H9 (cell line): ENCODE measurements at regions not wholly inside any gene's neighbourhood (a gene's known extent, or its start where the extent isn't known, plus 50 kb on each side); places are given as distances from the start of the nearest gene placed in this dataset.

Experiments
- DNase-seq: peaks from one replicate; pipeline ENCODE4 v3.0.0-alpha.2; 2017
- H2AFZ ChIP-seq: one replicate; pipeline ENCODE4 v1.6.1; 2013; ENCODE audit warnings: mild to moderate bottlenecking, low read length, control low read depth, moderate library complexity
- H2AK5ac ChIP-seq: 2 replicates; pipeline ENCODE4 v1.6.1; 2013; ENCODE audit warnings: low read length, control low read depth, mixed read lengths; ENCODE audit not compliant: insufficient read length
- H2BK120ac ChIP-seq: one replicate; pipeline ENCODE4 v1.6.1; 2013; ENCODE audit warnings: low read depth, mild to moderate bottlenecking, low read length, control low read depth, inconsistent platforms; ENCODE audit not compliant: poor library complexity, severe bottlenecking
- H2BK12ac ChIP-seq: 2 replicates; pipeline ENCODE4 v1.6.1; 2013; ENCODE audit warnings: low read length, control low read depth, mixed read lengths, low read depth; ENCODE audit not compliant: insufficient read length
- H2BK15ac ChIP-seq: 2 replicates; pipeline ENCODE4 v1.6.1; 2013; ENCODE audit warnings: low read depth, low read length, control low read depth
- H2BK20ac ChIP-seq: one replicate; pipeline ENCODE4 v1.6.1; 2013; ENCODE audit warnings: low read depth, mild to moderate bottlenecking, low read length, control low read depth, inconsistent platforms; ENCODE audit not compliant: poor library complexity, severe bottlenecking
- H2BK5ac ChIP-seq: 2 replicates; pipeline ENCODE4 v1.6.1; 2013; ENCODE audit warnings: low read length, control low read depth, mixed read lengths; ENCODE audit not compliant: insufficient read length
- H3K14ac ChIP-seq: 2 replicates; pipeline ENCODE4 v1.6.1; 2013; ENCODE audit warnings: low read length, control low read depth; ENCODE audit not compliant: insufficient read depth
- H3K18ac ChIP-seq: 2 replicates; pipeline ENCODE4 v1.6.1; 2013; ENCODE audit warnings: low read depth, mild to moderate bottlenecking, mixed read lengths, low read length, control low read depth; ENCODE audit not compliant: insufficient read length
- H3K23ac ChIP-seq: 2 replicates; pipeline ENCODE4 v1.6.1; 2013; ENCODE audit warnings: low read length, control low read depth, mixed read lengths, low read depth; ENCODE audit not compliant: insufficient read length
- H3K23me2 ChIP-seq: 2 replicates; pipeline ENCODE4 v1.6.1; 2013; ENCODE audit warnings: low read depth, mild to moderate bottlenecking, mixed read lengths, low read length, control low read depth; ENCODE audit not compliant: insufficient read length, poor library complexity, severe bottlenecking
- H3K27ac ChIP-seq: 2 replicates; pipeline ENCODE4 v1.5.1; 2013; ENCODE audit warnings: low read length, control low read depth, mixed read lengths, low read depth; ENCODE audit not compliant: insufficient read length
- H3K27me3 ChIP-seq: 2 replicates; pipeline ENCODE4 v1.6.1; 2013; ENCODE audit warnings: low read length, control low read depth, inconsistent platforms; ENCODE audit not compliant: insufficient read depth
- H3K4ac ChIP-seq: 2 replicates; pipeline ENCODE4 v1.6.1; 2013; ENCODE audit warnings: low read depth, mild to moderate bottlenecking, control low read depth, inconsistent platforms, low read length, moderate library complexity
- H3K4me1 ChIP-seq: 2 replicates; pipeline ENCODE4 v1.6.1; 2013; ENCODE audit warnings: low read length, control low read depth, inconsistent platforms; ENCODE audit not compliant: insufficient read depth
- H3K4me2 ChIP-seq: 2 replicates; pipeline ENCODE4 v1.6.1; 2013; ENCODE audit warnings: low read length, control low read depth, mixed read lengths; ENCODE audit not compliant: insufficient read length, insufficient read depth
- H3K56ac ChIP-seq: 2 replicates; pipeline ENCODE4 v1.6.1; 2013; ENCODE audit warnings: low read depth, mild to moderate bottlenecking, mixed read lengths, low read length, control low read depth; ENCODE audit not compliant: insufficient read length
- H3K79me1 ChIP-seq: 2 replicates; pipeline ENCODE4 v1.6.1; 2013; ENCODE audit warnings: low read depth, mild to moderate bottlenecking, moderate library complexity, low read length, control low read depth, inconsistent platforms; ENCODE audit not compliant: insufficient read depth, poor library complexity, severe bottlenecking
- H3K79me2 ChIP-seq: 2 replicates; pipeline ENCODE4 v1.6.1; 2013; ENCODE audit warnings: low read length, control low read depth, inconsistent platforms; ENCODE audit not compliant: insufficient read depth
- H3K9ac ChIP-seq: 2 replicates; pipeline ENCODE4 v1.6.1; 2013; ENCODE audit warnings: low read length, control low read depth, mixed read lengths; ENCODE audit not compliant: insufficient read length; ENCODE audit errors: extremely low read depth
- H3K9me3 ChIP-seq: one replicate; pipeline ENCODE4 v1.6.1; 2013; ENCODE audit warnings: low read depth, low read length, inconsistent platforms; ENCODE audit not compliant: control insufficient read depth
- H3T11ph ChIP-seq: one replicate; pipeline ENCODE4 v1.6.1; 2013; ENCODE audit warnings: mild to moderate bottlenecking, low read length, control low read depth, inconsistent platforms
- H4K20me1 ChIP-seq: one replicate; pipeline ENCODE4 v1.6.1; 2013; ENCODE audit not compliant: control insufficient read depth, insufficient read length, insufficient read depth
- H4K5ac ChIP-seq: 2 replicates; pipeline ENCODE4 v1.6.1; 2013; ENCODE audit warnings: low read depth, mild to moderate bottlenecking, mixed read lengths, low read length, control low read depth; ENCODE audit not compliant: insufficient read length
- H4K8ac ChIP-seq: replicated peaks from 2 replicates; pipeline ENCODE4 v1.6.1; 2013; ENCODE audit warnings: low read length, control low read depth, mixed read lengths, low read depth; ENCODE audit not compliant: insufficient read length
- H4K91ac ChIP-seq: 2 replicates; pipeline ENCODE4 v1.6.1; 2013; ENCODE audit warnings: low read depth, mild to moderate bottlenecking, moderate library complexity, mixed read lengths, low read length, control low read depth; ENCODE audit not compliant: insufficient read length
- H3K27ac Mint-ChIP-seq, 3 experiments: 2 replicates in 2 of 3; 3 replicates in 1 of 3; pipeline ENCODE4 v1.8.0; 2020 to 2021; ENCODE audit warnings: mixed read lengths in 3 of 3, mild to moderate bottlenecking in 1 of 3, moderate library complexity in 1 of 3
- H3K27me3 Mint-ChIP-seq: 2 replicates; pipeline ENCODE4 v1.8.0; 2021; ENCODE audit warnings: low read depth, mild to moderate bottlenecking, moderate library complexity, mixed read lengths
- H3K36me3 Mint-ChIP-seq, 3 experiments: 2 replicates in 2 of 3; 3 replicates in 1 of 3; pipeline ENCODE4 v1.8.0; 2020 to 2021; ENCODE audit warnings: low read depth in 3 of 3, mixed read lengths in 3 of 3; ENCODE audit not compliant: insufficient read depth in 1 of 3
- H3K4me1 Mint-ChIP-seq, 2 experiments: 2 replicates each; pipeline ENCODE4 v1.8.0; 2020; ENCODE audit warnings: mixed read lengths in 2 of 2
- H3K4me3 Mint-ChIP-seq, 2 experiments: 2 replicates in 1 of 2; 3 replicates in 1 of 2; pipeline ENCODE4 v1.8.0; 2020 to 2021; ENCODE audit warnings: mild to moderate bottlenecking in 2 of 2, mixed read lengths in 2 of 2, moderate library complexity in 1 of 2
- H3K9me3 Mint-ChIP-seq, 2 experiments: 2 replicates in 1 of 2; 3 replicates in 1 of 2; pipeline ENCODE4 v1.8.0; 2020; ENCODE audit warnings: mild to moderate bottlenecking in 2 of 2, mixed read lengths in 2 of 2, moderate library complexity in 1 of 2
- WGBS: extraction: QIAGEN DNeasy Blood & Tissue Kit; methylation state at CpG from one replicate; pipeline ENCODE4 v1.1.7; 2013; ENCODE audit warnings: missing lambda C conversion rate, low lambda C conversion rate, mixed read lengths; ENCODE audit not compliant: insufficient read length; ENCODE audit errors: extremely low coverage; 5-methylcytosine and 5-hydroxymethylcytosine counted together
- TF ChIP-seq, protein P1 (sequence below): fragments of 200-600 bp; sonication (generic); conservative IDR thresholded peaks from 3 replicates; pipeline ENCODE4 v1.8.0; 2021; ENCODE audit warnings: antibody characterized with exemption, mild to moderate bottlenecking

DNA sequence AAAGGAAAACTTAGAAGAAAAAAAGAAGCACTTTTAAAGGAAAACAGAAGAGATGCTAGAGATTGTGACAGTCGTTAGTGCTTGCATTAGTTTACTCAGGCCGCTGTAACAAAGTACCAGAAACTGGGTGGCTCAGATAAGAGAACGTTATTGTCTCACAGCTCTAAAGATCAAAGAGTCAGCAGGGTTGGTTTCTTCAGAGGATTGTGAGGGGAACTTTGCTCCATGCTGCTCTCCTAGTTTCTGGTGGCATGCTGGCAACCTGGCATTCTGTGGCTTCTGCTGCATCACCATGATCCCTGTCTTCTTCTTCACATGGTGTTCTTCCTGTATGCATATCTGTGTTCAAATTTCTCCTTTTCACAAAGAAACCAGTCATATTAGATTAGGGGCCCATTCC lies 119.4 kb upstream of the PLEKHA5 start:
- Histone ChIP-seq H3K27ac (no peak overlapping the region), H4K20me1 (no peaks in the 10 kb centered on the region), H3K18ac (no peak overlapping the region), H3K4ac (no peak overlapping the region), H3K9ac (no peak overlapping the region), H2BK12ac (no peak overlapping the region), H3K56ac (no peak overlapping the region), H3K23me2 (no peaks in the 10 kb centered on the region), H2AFZ (no peak overlapping the region), H2AK5ac (no peak overlapping the region), H3K4me1 (peaks cover 6% of the 10 kb centered on the region; the same call in 1 of the 2 replicates), H4K8ac (no peak overlapping the region), H2BK15ac (no peak overlapping the region), H3K79me1 (no peaks in the 10 kb centered on the region), H3K4me2 (no peak overlapping the region), H4K91ac (no peak overlapping the region), H3K27me3 (no peaks in the 10 kb centered on the region), H2BK120ac (no peak overlapping the region), H2BK5ac (no peak overlapping the region), H3K9me3 (no peaks in the 10 kb centered on the region), H3K23ac (no peak overlapping the region), H3T11ph (no peak overlapping the region), H3K79me2 (no peaks in the 10 kb centered on the region), H3K14ac (no peak overlapping the region), H4K5ac (no peak overlapping the region), H2BK20ac (no peak overlapping the region)
- H3K4me1 Mint-ChIP-seq, result peaks cover 18 to 47% of the 10 kb centered on the region in 2 experiments
- H3K9me3 Mint-ChIP-seq, result no peaks in the 10 kb centered on the region
- H3K4me3 Mint-ChIP-seq, result no peak overlapping the region
- no peak overlapping the region for H3K27ac Mint-ChIP-seq
- DNase-seq, result no peak
- no peaks in the 10 kb centered on the region; the same call in 1 of the 2 replicates for H3K27me3 Mint-ChIP-seq
- WGBS, result no CpG with 5 or more reads among the region's 3 CpGs
- TF ChIP-seq, protein P1, sequence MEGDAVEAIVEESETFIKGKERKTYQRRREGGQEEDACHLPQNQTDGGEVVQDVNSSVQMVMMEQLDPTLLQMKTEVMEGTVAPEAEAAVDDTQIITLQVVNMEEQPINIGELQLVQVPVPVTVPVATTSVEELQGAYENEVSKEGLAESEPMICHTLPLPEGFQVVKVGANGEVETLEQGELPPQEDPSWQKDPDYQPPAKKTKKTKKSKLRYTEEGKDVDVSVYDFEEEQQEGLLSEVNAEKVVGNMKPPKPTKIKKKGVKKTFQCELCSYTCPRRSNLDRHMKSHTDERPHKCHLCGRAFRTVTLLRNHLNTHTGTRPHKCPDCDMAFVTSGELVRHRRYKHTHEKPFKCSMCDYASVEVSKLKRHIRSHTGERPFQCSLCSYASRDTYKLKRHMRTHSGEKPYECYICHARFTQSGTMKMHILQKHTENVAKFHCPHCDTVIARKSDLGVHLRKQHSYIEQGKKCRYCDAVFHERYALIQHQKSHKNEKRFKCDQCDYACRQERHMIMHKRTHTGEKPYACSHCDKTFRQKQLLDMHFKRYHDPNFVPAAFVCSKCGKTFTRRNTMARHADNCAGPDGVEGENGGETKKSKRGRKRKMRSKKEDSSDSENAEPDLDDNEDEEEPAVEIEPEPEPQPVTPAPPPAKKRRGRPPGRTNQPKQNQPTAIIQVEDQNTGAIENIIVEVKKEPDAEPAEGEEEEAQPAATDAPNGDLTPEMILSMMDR, result no peak
- H3K36me3 Mint-ChIP-seq, result no peaks in the 10 kb centered on the region
